ENCODE measurements at regions not wholly inside any gene's neighbourhood (a gene's known extent, or its start where the extent isn't known, plus 50 kb on each side); places are given as distances from the start of the nearest gene placed in this dataset.

DNA sequence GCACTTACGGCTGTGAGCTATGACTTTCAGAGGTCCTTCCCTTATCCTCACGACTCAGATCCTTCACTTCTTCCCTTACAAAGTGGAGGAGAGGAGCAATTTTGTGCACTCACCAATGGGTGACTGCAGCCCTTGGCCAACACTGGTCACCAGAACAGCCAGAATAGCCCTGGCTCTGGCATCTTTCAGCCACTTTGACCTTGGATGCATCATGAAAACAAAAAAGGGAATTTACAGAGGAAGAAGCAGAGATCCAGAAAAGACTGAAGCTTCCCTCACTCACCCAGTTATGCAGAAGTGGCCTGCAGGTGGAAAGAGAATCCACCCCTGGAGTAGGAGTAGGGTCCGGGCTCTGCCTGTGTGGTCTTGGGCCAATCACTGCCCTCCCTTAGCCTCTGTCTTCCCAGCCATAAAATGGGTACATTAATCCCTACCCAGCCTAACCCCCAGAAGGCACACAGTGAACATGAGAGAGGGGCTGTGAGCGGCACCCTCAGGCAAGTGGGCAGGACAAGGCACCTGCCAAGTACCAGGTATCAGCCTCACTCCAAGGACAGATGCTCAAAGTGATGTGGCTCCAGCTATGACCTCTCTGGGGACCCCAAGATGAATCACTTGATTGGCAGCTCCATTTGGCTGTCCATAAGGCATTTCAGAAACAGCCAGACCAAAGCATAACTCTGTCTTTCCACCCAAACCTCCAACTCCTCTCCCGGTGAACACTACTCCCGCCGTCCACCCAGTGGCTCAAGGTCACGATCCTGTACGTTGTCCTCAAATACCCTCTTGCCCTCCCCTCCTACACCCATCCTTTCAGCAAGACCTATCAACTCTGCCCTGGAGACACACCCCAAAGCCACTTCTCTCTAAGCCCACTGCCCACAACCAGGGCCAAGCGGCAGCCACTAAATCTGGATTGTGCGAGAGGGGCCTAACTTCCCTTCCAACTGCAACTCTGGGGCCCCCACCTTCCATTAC is 129.8 kb upstream of the ZMIZ1 start:
- TF ChIP-seq POLR2A (IDR thresholded peaks at IDR 0.05) (no peak), CTCF (IDR thresholded peaks at IDR 0.05) (no peak), EP300 (IDR thresholded peaks at IDR 0.05) (no peak)

Measured in tibial nerve (tissue), 4 donors.